GM13976 (cell line): ENCODE measurements at regions not wholly inside any gene's neighbourhood (a gene's known extent, or its start where the extent isn't known, plus 50 kb on each side); places are given as distances from the start of the nearest gene placed in this dataset.

Experiments
- DNase-seq: peaks from one replicate; pipeline ENCODE4 v3.0.0; 2012; ENCODE audit warnings: low spot score
- in situ Hi-C: fragments of 300-500 bp; cut with MboI; formaldehyde crosslinking; loops from one replicate; pipeline ENCODE4 v1.12.0; 2022; ENCODE audit warnings: low sequenced_read_pairs, mixed read lengths, inconsistent platforms; ENCODE audit not compliant: unreplicated experiment
- TF ChIP-seq, protein P1 (sequence below): IDR thresholded peaks from 2 replicates; pipeline ENCODE4 v1.5.1; 2012; ENCODE audit warnings: borderline replicate concordance, mild to moderate bottlenecking; ENCODE audit not compliant: insufficient read depth; ENCODE audit errors: extremely low read depth, missing control alignments, control extremely low read depth

DNA sequence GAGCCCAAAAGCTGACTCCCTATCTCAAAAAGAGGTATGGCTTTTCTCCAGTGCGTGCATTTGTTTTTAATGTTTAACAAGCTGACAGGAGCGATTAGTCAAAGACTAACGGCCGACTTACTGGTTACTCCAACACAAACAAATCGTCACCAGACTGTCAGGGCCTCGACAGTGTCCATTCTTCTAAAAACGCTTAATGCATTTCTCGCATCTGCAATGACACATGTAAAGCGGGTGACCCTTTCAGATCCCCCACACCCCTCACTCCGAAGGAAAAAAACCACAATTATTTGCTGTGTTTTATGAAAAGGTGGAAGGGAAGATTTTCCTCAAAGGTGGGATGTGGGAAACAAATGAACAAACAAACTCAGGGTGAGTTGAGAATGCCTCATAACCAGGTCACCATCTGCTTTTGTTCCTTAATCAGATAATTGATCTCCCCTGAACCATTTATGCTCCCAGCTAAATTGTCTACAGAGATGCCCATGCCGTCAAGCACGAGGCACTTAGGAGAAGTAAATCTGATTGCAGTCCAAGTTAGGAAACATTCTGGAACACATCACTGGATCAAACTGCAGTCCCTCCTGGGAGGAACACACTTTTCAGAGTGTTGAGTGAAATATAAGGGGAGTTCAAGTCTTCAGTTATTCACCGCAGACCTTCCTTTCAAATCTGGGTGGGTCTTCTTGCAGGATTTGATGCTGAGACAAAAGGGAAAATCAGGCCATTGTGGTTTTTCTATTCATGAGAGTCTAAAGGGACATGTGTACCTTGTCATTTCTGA is 340.8 kb downstream of the CMPK2 start:
- in situ Hi-C loops: no loop called here
- no peak for DNase-seq
- TF ChIP-seq, protein P1, sequence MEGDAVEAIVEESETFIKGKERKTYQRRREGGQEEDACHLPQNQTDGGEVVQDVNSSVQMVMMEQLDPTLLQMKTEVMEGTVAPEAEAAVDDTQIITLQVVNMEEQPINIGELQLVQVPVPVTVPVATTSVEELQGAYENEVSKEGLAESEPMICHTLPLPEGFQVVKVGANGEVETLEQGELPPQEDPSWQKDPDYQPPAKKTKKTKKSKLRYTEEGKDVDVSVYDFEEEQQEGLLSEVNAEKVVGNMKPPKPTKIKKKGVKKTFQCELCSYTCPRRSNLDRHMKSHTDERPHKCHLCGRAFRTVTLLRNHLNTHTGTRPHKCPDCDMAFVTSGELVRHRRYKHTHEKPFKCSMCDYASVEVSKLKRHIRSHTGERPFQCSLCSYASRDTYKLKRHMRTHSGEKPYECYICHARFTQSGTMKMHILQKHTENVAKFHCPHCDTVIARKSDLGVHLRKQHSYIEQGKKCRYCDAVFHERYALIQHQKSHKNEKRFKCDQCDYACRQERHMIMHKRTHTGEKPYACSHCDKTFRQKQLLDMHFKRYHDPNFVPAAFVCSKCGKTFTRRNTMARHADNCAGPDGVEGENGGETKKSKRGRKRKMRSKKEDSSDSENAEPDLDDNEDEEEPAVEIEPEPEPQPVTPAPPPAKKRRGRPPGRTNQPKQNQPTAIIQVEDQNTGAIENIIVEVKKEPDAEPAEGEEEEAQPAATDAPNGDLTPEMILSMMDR: no peak

DNA sequence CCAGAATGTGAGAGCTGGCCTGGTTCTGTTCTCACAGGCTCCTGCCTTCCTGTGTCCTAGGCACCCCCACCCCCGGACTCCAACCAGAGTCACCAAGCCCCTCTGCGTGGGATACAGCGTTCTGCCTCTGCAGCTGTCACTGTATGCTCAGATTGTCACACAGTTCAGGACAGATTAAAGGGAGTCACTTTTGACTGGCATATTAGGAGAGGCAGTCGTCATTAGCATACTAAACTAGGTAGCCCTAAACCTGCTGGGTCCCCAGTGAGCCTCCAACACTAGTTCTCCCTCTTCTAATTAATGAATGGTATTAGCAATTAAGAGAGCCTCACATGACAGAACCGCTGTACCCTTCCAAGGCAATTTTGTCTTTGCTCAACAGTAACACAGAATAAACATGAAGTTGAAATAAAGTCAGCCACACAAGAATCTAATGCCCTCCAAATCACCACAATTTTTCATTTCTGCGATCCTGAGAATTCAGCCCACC is 340.2 kb downstream of the CMPK2 start:
- in situ Hi-C loops: no loop called here
- DNase-seq: no peak
- TF ChIP-seq, protein P1: no peak

DNA sequence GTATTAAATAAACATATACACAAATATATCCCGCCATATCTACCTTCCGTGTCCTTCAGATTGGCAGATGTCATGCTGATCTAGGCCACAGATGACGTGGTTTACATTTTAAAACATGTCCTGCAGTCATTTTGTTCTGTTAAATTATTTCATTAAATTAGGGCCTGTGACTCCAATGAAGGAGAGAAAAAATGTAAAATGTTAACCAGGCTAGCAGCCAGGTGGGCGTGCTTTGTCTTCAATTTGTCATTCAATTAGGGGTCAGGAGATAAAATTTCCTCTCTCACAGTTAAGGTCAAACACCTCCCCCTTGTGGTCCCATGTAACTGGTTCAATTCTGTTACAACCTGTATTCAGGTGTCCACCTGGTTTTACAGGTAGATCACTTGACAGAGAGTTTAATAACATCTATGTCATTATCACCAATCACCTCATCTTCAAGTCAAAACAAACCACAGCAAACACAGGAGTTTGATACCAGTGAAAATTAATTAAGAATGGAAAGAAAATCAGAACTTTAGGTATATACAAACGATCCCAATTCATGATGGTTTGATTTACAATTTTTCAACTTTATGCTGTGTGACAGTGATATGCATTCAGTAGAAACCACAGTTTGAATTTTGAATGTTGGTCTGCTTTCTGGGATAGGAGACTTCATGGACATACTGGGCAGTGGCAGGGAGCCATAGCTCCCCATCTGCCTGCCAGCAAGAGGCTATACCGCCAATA is 339.4 kb downstream of the CMPK2 start:
- peak; percentile 17 for DNase-seq
- in situ Hi-C loops: no loop called here
- TF ChIP-seq, protein P1: peak; percentile 39

DNA sequence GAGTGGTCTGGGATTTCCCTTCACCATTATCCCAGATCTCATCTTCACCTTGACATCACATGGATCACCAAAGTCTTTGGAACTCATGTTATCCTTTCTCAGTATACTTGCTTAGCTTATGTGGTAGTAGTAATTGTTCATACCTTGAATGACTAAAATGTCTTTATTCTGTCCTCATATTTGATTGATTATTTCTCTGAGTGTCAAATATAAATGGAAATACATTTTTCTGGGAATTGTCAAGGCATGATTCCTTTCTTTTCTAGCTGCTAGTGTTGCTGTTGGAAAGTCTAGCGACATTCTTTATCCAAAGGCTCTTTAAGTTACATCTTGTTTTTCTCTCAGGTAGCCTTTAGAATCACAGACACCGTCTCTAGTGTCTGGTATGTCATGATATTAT is 334.4 kb downstream of the CMPK2 start:
- TF ChIP-seq, protein P1: no peak
- in situ Hi-C loops: no loop called here
- no peak for DNase-seq

DNA sequence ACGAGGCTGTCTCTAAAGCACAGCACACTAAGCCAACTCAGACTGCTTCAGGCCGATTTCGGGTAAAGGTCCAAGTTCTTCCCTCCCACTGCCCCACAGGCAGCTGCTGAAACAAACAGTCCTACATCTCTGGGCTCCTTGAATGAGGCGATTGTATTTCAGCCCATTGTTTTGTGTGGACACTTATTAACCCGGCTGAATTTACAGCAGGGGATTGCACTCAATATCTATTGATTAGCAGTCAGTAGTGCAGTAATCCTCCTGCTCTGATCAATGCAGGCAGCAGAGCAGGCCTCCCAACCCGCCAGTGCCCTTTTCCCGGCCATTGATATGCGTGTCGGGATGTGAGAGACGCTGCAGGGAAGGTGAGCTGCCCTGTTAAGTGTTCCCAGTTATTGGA is 330.1 kb downstream of the CMPK2 start:
- DNase-seq: no peak
- TF ChIP-seq, protein P1: no peak
- in situ Hi-C loops: no loop called here

DNA sequence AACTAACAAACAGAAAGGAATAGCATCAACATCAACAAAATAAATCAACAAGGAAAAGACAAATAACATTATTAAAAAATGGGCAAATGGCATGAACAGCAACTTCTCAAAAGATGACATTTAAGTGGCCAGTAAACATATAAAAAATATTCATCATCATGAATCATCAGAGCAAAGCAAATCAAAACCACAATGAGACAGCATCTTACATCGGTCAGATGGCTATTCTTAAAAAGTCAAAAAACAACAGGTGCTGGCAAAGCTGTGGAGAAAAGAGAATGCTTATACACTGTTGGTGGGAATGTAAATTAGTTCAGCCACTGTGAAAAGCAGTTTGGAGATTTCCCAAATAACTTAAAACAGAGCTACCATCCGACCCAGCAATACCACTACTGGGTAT is 327.1 kb downstream of the CMPK2 start:
- no peak for DNase-seq
- in situ Hi-C loops: no loop called here

More for the DNA sequence above, 327.1 kb downstream of the CMPK2 start:
- TF ChIP-seq, protein P1: no peak
